ENCODE measurements at regions not wholly inside any gene's neighbourhood (a gene's known extent, or its start where the extent isn't known, plus 50 kb on each side); places are given as distances from the start of the nearest gene placed in this dataset.
"Not testable (repeated sequence)": the region's sequence is repeated elsewhere in the genome, so short reads cannot be mapped to it uniquely, and the experiment has no call there.

- Histone ChIP-seq H3F3A (ENCODE audit: insufficient read depth, low read length, poor library complexity, severe bottlenecking) (no peaks in the 10 kb centered on the region), H4K20me1 (ENCODE audit: insufficient read depth) (no peaks in the 10 kb centered on the region), H3K4me3 (ENCODE audit: low read length) (no peak overlapping the region), H2AFZ (ENCODE audit: low read depth, low read length) (no peak overlapping the region), H3K9me2 (ENCODE audit: insufficient read depth, low read length) (no peaks in the 10 kb centered on the region), H3K79me2 (replicated peaks; ENCODE audit: insufficient read depth, low read length) (no peaks in the 10 kb centered on the region), H3K9me3 (ENCODE audit: low read length) (no peaks in the 10 kb centered on the region), H3K36me3 (ENCODE audit: insufficient read depth, low read length) (no peaks in the 10 kb centered on the region), H3K27ac (ENCODE audit: low read length) (no peak overlapping the region), H3K9ac (ENCODE audit: low read length) (no peak overlapping the region), H3K27me3 (ENCODE audit: insufficient read depth, low read depth, low read length) (no peaks in the 10 kb centered on the region), H3K4me2 (ENCODE audit: low read length) (no peak overlapping the region)
- no peak for TF ChIP-seq CTCF (IDR thresholded peaks at IDR 0.05; ENCODE audit: poor library complexity, severe bottlenecking)
- no peak for TF ChIP-seq SMC3 (conservative IDR thresholded peaks at IDR 0.05; ENCODE audit: poor library complexity)
- no peak for TF ChIP-seq TAF1 (IDR thresholded peaks at IDR 0.05; ENCODE audit: low read depth)
- TF ChIP-seq MXI1 (conservative IDR thresholded peaks at IDR 0.05; ENCODE audit: poor library complexity, severe bottlenecking) = no peak
- no peak for TF ChIP-seq EZH2 (IDR thresholded peaks at IDR 0.05; ENCODE audit: borderline replicate concordance, insufficient read depth, low read length, poor library complexity, severe bottlenecking)
- TF ChIP-seq EP300 (conservative IDR thresholded peaks at IDR 0.05; ENCODE audit: poor library complexity, severe bottlenecking) = no peak
- TF ChIP-seq POLR2AphosphoS5 (IDR thresholded peaks at IDR 0.05) = no peak
- TF ChIP-seq RAD21 (conservative IDR thresholded peaks at IDR 0.05) = no peak
- no peak for TF ChIP-seq REST (IDR thresholded peaks at IDR 0.05; ENCODE audit: borderline replicate concordance)
Observed at GRCh38 chr2:166758956-166759355, 129.3 kb upstream of the XIRP2 start.

- TF ChIP-seq EP300 (conservative IDR thresholded peaks at IDR 0.05; ENCODE audit: poor library complexity, severe bottlenecking) (no peak), REST (IDR thresholded peaks at IDR 0.05; ENCODE audit: borderline replicate concordance) (no peak), RAD21 (conservative IDR thresholded peaks at IDR 0.05) (no peak), EZH2 (IDR thresholded peaks at IDR 0.05; ENCODE audit: borderline replicate concordance, insufficient read depth, low read length, poor library complexity, severe bottlenecking) (no peak), TAF1 (IDR thresholded peaks at IDR 0.05; ENCODE audit: low read depth) (no peak), POLR2AphosphoS5 (IDR thresholded peaks at IDR 0.05) (no peak), CTCF (IDR thresholded peaks at IDR 0.05; ENCODE audit: poor library complexity, severe bottlenecking) (no peak), SMC3 (conservative IDR thresholded peaks at IDR 0.05; ENCODE audit: poor library complexity) (no peak), MXI1 (conservative IDR thresholded peaks at IDR 0.05; ENCODE audit: poor library complexity, severe bottlenecking) (no peak)
- H3K4me2 ChIP-seq (ENCODE audit: low read length) = no peak overlapping the region
- H3F3A ChIP-seq (ENCODE audit: insufficient read depth, low read length, poor library complexity, severe bottlenecking) = no peaks in the 10 kb centered on the region
- no peak overlapping the region for H3K9ac ChIP-seq (ENCODE audit: low read length)
- no peak overlapping the region for H3K4me3 ChIP-seq (ENCODE audit: low read length)
- no peaks in the 10 kb centered on the region for H3K9me2 ChIP-seq (ENCODE audit: insufficient read depth, low read length)
- no peak overlapping the region for H3K27ac ChIP-seq (ENCODE audit: low read length)
- no peaks in the 10 kb centered on the region for H3K9me3 ChIP-seq (ENCODE audit: low read length)
- no peak overlapping the region for H2AFZ ChIP-seq (ENCODE audit: low read depth, low read length)
- H3K36me3 ChIP-seq (ENCODE audit: insufficient read depth, low read length) = no peaks in the 10 kb centered on the region
- no peaks in the 10 kb centered on the region for H4K20me1 ChIP-seq (ENCODE audit: insufficient read depth)
- H3K27me3 ChIP-seq (ENCODE audit: insufficient read depth, low read depth, low read length) = no peaks in the 10 kb centered on the region
- H3K79me2 ChIP-seq (replicated peaks; ENCODE audit: insufficient read depth, low read length) = no peaks in the 10 kb centered on the region
Observed at GRCh38 chr2:166750624-166751023, 137.7 kb upstream of the XIRP2 start.

GRCh38 chr2:166744117-166744516 is 144.2 kb upstream of the XIRP2 start:
- not testable (repeated sequence) for H3K27me3 ChIP-seq (ENCODE audit: insufficient read depth, low read depth, low read length); H3K9me2 ChIP-seq (ENCODE audit: insufficient read depth, low read length); H3K9me3 ChIP-seq (ENCODE audit: low read length); H3F3A ChIP-seq (ENCODE audit: insufficient read depth, low read length, poor library complexity, severe bottlenecking); H3K4me2 ChIP-seq (ENCODE audit: low read length); H3K4me3 ChIP-seq (ENCODE audit: low read length); H3K9ac ChIP-seq (ENCODE audit: low read length); H3K27ac ChIP-seq (ENCODE audit: low read length); H4K20me1 ChIP-seq (ENCODE audit: insufficient read depth); H3K79me2 ChIP-seq (replicated peaks; ENCODE audit: insufficient read depth, low read length); H3K36me3 ChIP-seq (ENCODE audit: insufficient read depth, low read length); H2AFZ ChIP-seq (ENCODE audit: low read depth, low read length)
